NB4 (cell line): ENCODE measurements at regions not wholly inside any gene's neighbourhood (a gene's known extent, or its start where the extent isn't known, plus 50 kb on each side); places are given as distances from the start of the nearest gene placed in this dataset.

Experiments used
- DNase-seq: peaks from one replicate; pipeline ENCODE4 v3.0.0; 2010; ENCODE audit warnings: low read depth
- H3K4me3 ChIP-seq: one replicate; pipeline ENCODE4 v1.5.1; 2011; ENCODE audit warnings: mild to moderate bottlenecking, low read depth, low read length, moderate library complexity
- MYC ChIP-seq: IDR thresholded peaks from 2 replicates; pipeline ENCODE4 v1.6.1; 2011; ENCODE audit warnings: low read depth, low read length
- POLR2A ChIP-seq: IDR thresholded peaks from 2 replicates; pipeline ENCODE4 v1.6.1; 2011; ENCODE audit warnings: mild to moderate bottlenecking; ENCODE audit not compliant: insufficient read length; ENCODE audit errors: extremely low read depth
- TF ChIP-seq, protein P1 (sequence below): IDR thresholded peaks from 2 replicates; pipeline ENCODE4 v1.6.1; 2011; ENCODE audit warnings: low read depth, low read length
- TF ChIP-seq, protein P2 (sequence below): IDR thresholded peaks from one replicate; pipeline ENCODE4 v1.5.1; 2012; ENCODE audit warnings: low read depth, low read length

DNA sequence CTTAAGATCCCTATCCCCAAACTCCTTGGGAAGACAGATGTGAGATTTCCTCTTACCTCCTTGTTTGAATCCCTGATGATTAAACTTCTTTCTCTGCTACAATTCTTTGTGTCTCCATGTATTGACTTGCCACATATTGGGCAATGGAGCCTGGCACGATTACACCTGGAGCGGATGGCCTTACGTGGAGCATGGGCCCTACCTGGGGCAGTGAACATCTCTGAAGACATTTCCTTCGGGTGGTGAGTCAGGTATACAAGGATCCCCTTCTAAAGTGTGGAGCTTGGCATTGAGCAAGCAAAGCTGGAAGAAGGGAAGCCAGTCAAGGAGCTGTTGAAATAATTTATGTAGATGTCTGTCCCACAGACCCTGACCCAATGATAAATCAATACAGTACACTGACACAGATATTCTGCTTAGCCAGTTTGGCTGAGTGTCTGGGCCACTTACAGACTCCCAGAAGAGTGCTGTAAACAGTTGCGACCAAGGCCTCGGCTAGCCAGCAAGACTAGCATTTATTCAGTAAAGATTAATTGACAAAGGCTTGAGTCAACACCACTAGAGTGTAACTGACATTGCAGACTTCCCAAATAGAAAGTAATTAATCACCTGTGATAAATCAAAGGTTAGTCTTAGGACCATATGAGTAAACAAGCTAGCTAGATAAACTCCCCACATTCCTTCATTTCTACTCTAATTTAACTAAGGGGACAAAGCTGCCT lies 83.1 kb upstream of the KCNK1 start:
- TF ChIP-seq, protein P1, sequence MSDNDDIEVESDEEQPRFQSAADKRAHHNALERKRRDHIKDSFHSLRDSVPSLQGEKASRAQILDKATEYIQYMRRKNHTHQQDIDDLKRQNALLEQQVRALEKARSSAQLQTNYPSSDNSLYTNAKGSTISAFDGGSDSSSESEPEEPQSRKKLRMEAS: no peak
- TF ChIP-seq POLR2A (no peak), MYC (no peak)
- TF ChIP-seq, protein P2, sequence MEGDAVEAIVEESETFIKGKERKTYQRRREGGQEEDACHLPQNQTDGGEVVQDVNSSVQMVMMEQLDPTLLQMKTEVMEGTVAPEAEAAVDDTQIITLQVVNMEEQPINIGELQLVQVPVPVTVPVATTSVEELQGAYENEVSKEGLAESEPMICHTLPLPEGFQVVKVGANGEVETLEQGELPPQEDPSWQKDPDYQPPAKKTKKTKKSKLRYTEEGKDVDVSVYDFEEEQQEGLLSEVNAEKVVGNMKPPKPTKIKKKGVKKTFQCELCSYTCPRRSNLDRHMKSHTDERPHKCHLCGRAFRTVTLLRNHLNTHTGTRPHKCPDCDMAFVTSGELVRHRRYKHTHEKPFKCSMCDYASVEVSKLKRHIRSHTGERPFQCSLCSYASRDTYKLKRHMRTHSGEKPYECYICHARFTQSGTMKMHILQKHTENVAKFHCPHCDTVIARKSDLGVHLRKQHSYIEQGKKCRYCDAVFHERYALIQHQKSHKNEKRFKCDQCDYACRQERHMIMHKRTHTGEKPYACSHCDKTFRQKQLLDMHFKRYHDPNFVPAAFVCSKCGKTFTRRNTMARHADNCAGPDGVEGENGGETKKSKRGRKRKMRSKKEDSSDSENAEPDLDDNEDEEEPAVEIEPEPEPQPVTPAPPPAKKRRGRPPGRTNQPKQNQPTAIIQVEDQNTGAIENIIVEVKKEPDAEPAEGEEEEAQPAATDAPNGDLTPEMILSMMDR: no peak
- no peak overlapping the region for H3K4me3 ChIP-seq
- no peak for DNase-seq

DNA sequence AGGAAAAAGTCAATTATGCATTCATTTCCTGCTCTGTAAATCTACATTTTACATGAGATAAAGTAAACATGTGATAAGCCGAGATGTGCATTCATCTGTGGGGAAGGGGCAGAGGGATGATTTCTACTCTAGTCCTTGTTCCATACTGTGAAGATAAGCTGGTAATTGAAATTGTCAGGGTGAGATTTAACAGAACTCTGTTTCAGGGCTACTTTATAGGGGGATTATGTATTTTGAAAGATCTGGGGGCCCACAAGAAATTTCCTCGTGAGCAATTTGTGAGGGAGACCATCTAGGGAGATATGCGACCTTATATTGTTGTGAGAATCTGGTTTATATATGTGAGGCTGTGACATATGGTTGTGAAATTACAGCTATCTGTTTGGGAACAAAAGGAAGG lies 73.1 kb upstream of the KCNK1 start:
- no peak for DNase-seq
- TF ChIP-seq POLR2A: no peak
- TF ChIP-seq, protein P2: no peak
- TF ChIP-seq, protein P1: no peak
- TF ChIP-seq MYC: no peak
- H3K4me3 ChIP-seq: no peak overlapping the region

DNA sequence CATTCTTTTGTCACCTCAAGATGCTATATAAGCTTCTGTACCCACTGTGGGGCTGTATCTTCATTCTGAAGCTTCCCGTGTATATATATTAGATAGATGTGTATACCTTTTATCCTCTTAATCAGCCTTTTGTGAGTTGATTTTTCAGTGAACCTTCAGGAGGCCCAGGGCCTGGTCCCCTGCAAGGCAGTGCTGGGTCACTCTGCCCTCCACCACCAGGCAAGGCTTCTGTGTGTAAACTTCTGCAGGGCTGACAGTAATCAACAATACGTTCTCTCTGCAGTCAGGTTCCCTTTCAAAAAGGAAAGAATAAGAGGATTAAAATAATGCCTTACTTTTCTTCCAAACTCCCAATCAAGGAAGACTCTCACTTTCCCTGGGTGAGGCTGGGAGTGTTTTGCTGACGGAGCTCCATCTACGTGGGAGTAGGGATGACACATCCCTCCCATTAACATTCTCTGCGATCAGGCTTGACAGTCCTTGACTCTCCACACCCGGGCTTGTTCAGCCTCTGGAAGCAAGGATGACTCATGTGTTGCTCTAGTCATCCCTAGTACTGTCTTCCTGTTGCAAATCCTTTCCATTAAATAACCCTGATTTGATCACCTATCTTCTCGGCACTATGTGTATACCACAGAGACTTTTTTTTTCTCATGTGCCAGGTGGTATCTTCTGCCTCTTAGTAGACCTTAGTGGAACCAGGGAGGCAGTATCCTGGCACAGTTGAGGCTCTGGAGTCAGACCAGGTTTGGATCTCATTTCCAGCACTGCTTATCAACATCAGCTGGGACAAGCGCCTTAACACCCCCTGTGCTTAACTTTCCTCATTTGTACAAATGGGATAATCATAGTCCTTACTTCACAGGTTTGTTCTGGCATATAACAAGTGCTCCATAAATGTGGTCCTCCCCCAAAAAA lies 70.3 kb upstream of the KCNK1 start:
- peak; percentile 2 for DNase-seq
- no peak overlapping the region for H3K4me3 ChIP-seq
- TF ChIP-seq, protein P2: no peak
- TF ChIP-seq MYC: no peak
- no peak for TF ChIP-seq POLR2A
- TF ChIP-seq, protein P1: no peak

DNA sequence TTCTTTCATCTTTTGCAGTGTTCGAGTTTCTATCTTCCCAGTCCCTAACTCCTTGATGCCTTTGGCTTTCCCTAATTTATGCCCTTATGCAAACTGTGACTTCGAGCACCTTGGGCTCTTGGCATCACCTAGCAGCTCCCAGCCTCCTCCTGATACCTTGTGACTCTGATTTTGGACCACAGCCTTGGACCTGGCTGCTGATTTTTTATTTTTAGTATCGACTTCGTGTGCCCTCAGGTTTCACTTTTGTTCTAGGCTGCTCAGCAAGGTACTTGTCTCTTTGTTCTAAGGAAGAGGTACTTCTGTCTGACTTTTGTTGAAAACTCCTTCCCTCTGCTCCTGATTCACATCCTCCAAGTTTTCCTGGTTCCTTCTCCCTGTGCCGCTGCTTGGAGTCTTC lies 69.6 kb upstream of the KCNK1 start:
- H3K4me3 ChIP-seq: no peak overlapping the region
- no peak for DNase-seq
- TF ChIP-seq, protein P2: no peak
- TF ChIP-seq MYC (no peak), POLR2A (no peak)
- TF ChIP-seq, protein P1: no peak

DNA sequence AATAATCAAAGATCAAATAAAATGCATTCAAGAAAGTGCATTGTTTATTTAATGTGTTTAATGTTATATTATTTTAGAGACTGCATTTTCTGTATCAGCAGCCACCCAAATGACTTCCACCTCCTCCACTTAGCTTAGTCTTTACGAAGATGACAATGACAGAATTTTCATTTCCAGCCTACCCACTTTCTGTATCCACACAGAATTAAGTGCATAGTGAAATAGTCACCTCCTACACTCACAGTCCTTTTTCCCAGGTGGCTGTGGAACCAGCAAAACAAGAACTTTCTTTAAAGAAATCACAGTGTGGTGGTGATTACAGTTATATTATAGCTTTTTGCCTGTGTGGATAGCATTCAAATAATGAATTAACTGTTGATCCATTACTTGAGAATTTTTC lies 66.2 kb upstream of the KCNK1 start:
- no peak for TF ChIP-seq POLR2A
- no peak for TF ChIP-seq MYC
- TF ChIP-seq, protein P2: no peak
- TF ChIP-seq, protein P1: no peak
- H3K4me3 ChIP-seq: no peak overlapping the region
- no peak for DNase-seq
